ENCODE measurements at regions not wholly inside any gene's neighbourhood (a gene's known extent, or its start where the extent isn't known, plus 50 kb on each side); places are given as distances from the start of the nearest gene placed in this dataset.

DNA sequence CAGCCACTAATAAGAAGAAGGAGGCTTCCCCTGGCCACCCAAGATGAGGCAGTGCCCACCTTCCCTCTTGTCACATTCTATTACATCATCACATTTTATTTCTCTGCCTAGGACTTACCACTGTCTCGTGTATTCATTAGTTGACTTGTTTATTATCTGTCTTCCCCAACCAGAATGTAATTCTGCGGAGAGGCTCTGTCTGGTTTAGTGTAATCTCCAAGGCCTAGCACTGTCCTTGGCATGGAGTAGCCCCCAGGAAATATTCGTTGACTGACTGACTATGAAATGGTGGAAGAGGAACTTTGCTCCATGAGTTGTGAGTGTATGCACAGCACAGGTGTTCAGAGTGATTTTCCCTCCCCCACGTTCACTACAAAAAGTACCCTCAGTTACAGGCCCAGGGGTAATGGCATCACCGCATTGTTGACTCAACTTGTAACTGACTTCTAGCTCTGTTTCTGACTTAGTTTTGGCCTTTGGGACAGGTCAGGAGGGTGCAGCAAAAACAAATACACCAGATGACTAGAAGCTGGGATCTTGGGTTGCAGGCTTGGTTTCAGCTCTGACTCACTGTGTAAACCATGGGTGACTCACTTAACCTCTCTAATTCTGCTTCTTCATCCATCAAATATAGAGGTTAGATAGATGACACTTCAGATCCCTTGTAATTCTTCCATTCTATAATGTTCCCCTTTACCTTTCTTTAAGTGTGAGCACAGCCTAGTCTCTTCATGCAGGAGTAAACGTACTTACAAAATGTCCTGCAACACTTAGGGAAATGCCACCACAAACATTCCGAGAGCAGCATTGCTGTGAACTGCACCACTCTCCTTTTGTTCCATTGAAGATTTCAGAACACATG, 229.7 kb downstream of the KCNRG start:
- H3K36me3 ChIP-seq: no peaks in the 10 kb centered on the region
- H3K4me1 ChIP-seq: peaks cover 10 to 31% (median 14%) of the 10 kb centered on the region in 6 donors
- TF ChIP-seq POLR2AphosphoS5 (IDR thresholded peaks at IDR 0.05) (no peak), POLR2A (IDR thresholded peaks at IDR 0.05) (no peak), CTCF (IDR thresholded peaks at IDR 0.05 in 8 of 11, conservative IDR thresholded peaks at IDR 0.05 in 3 of 11) (no peak)
- 63 to 73% (median 73%) methylated on average over 7 of the region's 7 CpGs for WGBS, 5 donors
- intact Hi-C loops (cut with DNase I; ENCODE audit: low total_unique reads): no loop called here
- no peaks in the 10 kb centered on the region for H3K9me3 ChIP-seq
- no peaks in the 10 kb centered on the region for H3K27me3 ChIP-seq (replicated peaks in 1 of 7)
- no peak overlapping the region for H3K4me3 ChIP-seq
- no peak for DNase-seq
- peak overlapping the region in 3 of 8 donors; percentile 3 to 31 (median 15) for H3K27ac ChIP-seq

GRCh38 chr13:50247223-50247622, 232.0 kb downstream of the KCNRG start:
- Histone ChIP-seq H3K4me3 (no peak overlapping the region), H3K27me3 (replicated peaks in 1 of 7) (no peaks in the 10 kb centered on the region), H3K9me3 (no peaks in the 10 kb centered on the region), H3K36me3 (no peaks in the 10 kb centered on the region), H3K27ac (no peak overlapping the region), H3K4me1 (peaks cover 10 to 34% (median 14%) of the 10 kb centered on the region in 6 donors)
- no peak for DNase-seq
- intact Hi-C loops (cut with DNase I; ENCODE audit: low total_unique reads): no loop called here
- TF ChIP-seq POLR2AphosphoS5 (IDR thresholded peaks at IDR 0.05): no peak
- TF ChIP-seq POLR2A (IDR thresholded peaks at IDR 0.05): no peak
- no peak for TF ChIP-seq CTCF (IDR thresholded peaks at IDR 0.05 in 8 of 11, conservative IDR thresholded peaks at IDR 0.05 in 3 of 11)
- 93 to 100% (median 98%) methylated on average over 1 of the region's 1 CpG for WGBS, 5 donors

DNA sequence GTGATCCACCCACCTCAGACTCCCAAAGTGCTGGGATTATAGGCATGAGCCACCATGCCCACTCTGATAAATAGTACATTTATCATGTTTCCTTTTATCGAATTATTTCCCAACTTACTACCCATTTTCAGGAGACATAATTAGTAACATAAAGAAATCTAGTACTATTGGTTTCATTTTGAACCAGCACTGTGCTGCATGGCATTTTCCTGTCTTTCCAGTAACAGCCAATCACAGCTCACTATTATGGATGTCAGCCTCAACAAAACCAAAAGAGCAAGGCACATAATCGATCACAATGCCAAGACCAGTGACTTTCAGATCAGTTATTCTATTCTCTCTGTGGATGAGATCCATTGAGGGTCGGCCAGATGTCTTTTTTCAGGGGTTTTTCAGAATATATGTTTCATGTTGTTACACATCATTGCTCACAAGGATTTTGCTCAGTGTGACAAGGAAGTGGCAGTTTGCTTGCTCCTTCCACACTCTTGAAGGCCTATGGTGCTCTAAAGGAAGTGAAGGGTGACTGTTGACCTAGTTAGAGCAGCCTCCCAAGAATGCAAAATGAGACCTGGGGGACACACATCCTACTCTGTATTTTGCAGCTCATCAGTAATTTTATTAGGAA, 233.4 kb downstream of the KCNRG start:
- Histone ChIP-seq H3K4me1 (peaks cover 10 to 34% (median 14%) of the 10 kb centered on the region in 6 donors), H3K27me3 (replicated peaks in 1 of 7) (no peaks in the 10 kb centered on the region), H3K4me3 (no peak overlapping the region), H3K27ac (peak overlapping the region in 2 of 8 donors; percentile 30 to 43), H3K36me3 (no peaks in the 10 kb centered on the region), H3K9me3 (no peaks in the 10 kb centered on the region)
- no peak for DNase-seq
- WGBS, 5 donors: 62 to 76% (median 63%) methylated on average over 3 of the region's 3 CpGs
- intact Hi-C loops (cut with DNase I; ENCODE audit: low total_unique reads): no loop called here
- no peak for TF ChIP-seq POLR2A (IDR thresholded peaks at IDR 0.05)
- TF ChIP-seq CTCF (IDR thresholded peaks at IDR 0.05 in 8 of 11, conservative IDR thresholded peaks at IDR 0.05 in 3 of 11): no peak

- 90 to 100% (median 95%) methylated on average over 1 of the region's 1 CpG for WGBS, 5 donors
- intact Hi-C loops (cut with DNase I; ENCODE audit: low total_unique reads): no loop called here
- H3K4me3 ChIP-seq: no peak overlapping the region
- H3K36me3 ChIP-seq: no peaks in the 10 kb centered on the region
- no peaks in the 10 kb centered on the region for H3K9me3 ChIP-seq
- H3K4me1 ChIP-seq: peaks cover 10 to 34% (median 12%) of the 10 kb centered on the region in 6 donors
- H3K27me3 ChIP-seq (replicated peaks in 1 of 7): no peaks in the 10 kb centered on the region
- H3K27ac ChIP-seq: no peak overlapping the region
- TF ChIP-seq POLR2AphosphoS5 (IDR thresholded peaks at IDR 0.05): no peak
- no peak for TF ChIP-seq CTCF (IDR thresholded peaks at IDR 0.05 in 8 of 11, conservative IDR thresholded peaks at IDR 0.05 in 3 of 11)
- TF ChIP-seq POLR2A (IDR thresholded peaks at IDR 0.05): no peak
- no peak for DNase-seq
Measured at GRCh38 chr13:50249144-50249521, 233.9 kb downstream of the KCNRG start.
